MCF 10A (cell line): ENCODE measurements at regions not wholly inside any gene's neighbourhood (a gene's known extent, or its start where the extent isn't known, plus 50 kb on each side); places are given as distances from the start of the nearest gene placed in this dataset.

ENCODE experiments used
- BruUV-seq: library from RNA; stranded (reverse); fragments of 400-500 nt; replicated peaks from 2 replicates; lab custom pipeline; 2021; lab: Mats Ljungman, UMichigan
- CTCF ChIA-PET: fragments of 300-600 bp; sonication (Branson Sonifier 250); formaldehyde crosslinking; extraction: SDS; loops from one replicate; lab custom pipeline; 2021; ENCODE audit warnings: antibody characterized with exemption, inconsistent platforms; lab: Yijun Ruan, JAX
- POLR2A ChIA-PET: fragments of 300-600, 350-650 bp; sonication (Branson Sonifier 250); formaldehyde crosslinking; extraction: SDS; loops from one replicate; lab custom pipeline; 2020; ENCODE audit warnings: antibody characterized with exemption, inconsistent platforms; lab: Yijun Ruan, JAX
- DNase-seq: peaks from one replicate; pipeline ENCODE4 v3.0.0-alpha.2; 2018; ENCODE audit not compliant: unreplicated experiment
- H3K27ac Mint-ChIP-seq: one replicate; pipeline ENCODE4 v1.8.0; 2022; ENCODE audit warnings: mild to moderate bottlenecking, low read depth, mixed read lengths; ENCODE audit not compliant: unreplicated experiment
- H3K27me3 Mint-ChIP-seq: one replicate; pipeline ENCODE4 v1.8.0; 2022; ENCODE audit warnings: mixed read lengths; ENCODE audit not compliant: insufficient read depth, unreplicated experiment
- H3K36me3 Mint-ChIP-seq: one replicate; pipeline ENCODE4 v1.8.0; 2022; ENCODE audit warnings: mild to moderate bottlenecking, moderate library complexity, mixed read lengths; ENCODE audit not compliant: insufficient read depth, unreplicated experiment
- H3K4me1 Mint-ChIP-seq: one replicate; pipeline ENCODE4 v1.8.0; 2022; ENCODE audit warnings: mixed read lengths; ENCODE audit not compliant: insufficient read depth, unreplicated experiment
- H3K4me3 Mint-ChIP-seq: one replicate; pipeline ENCODE4 v1.8.0; 2022; ENCODE audit warnings: mild to moderate bottlenecking, moderate library complexity, mixed read lengths; ENCODE audit not compliant: unreplicated experiment
- H3K9me3 Mint-ChIP-seq: one replicate; pipeline ENCODE4 v1.8.0; 2022; ENCODE audit warnings: mixed read lengths; ENCODE audit not compliant: unreplicated experiment
- CTCF ChIP-seq: fragments of 200-600 bp; IDR thresholded peaks from one replicate; pipeline ENCODE4 v1.8.0; 2022; ENCODE audit warnings: antibody characterized with exemption, mild to moderate bottlenecking; ENCODE audit not compliant: unreplicated experiment
- intact Hi-C: fragments of 100-400 bp; cut with micrococcal nuclease; formaldehyde crosslinking; loops from 2 replicates; pipeline ENCODE4 v1.14.1; 2022

- Mint-ChIP-seq H3K4me1 (peaks cover 40% of the 10 kb centered on the region), H3K4me3 (no peak overlapping the region), H3K9me3 (no peaks in the 10 kb centered on the region), H3K27me3 (no peaks in the 10 kb centered on the region), H3K27ac (peak overlapping the region; percentile 68), H3K36me3 (no peaks in the 10 kb centered on the region)
- TF ChIP-seq CTCF, result no peak
- intact Hi-C loops, result no loop called here
- peak; percentile 47 for DNase-seq
- CTCF ChIA-PET, result interaction anchor here (0.5 to 2.4 kb wide), 9 partner anchors 37 to 573 kb away, joined by 3 to 6 read pairs (median 3); no protein-coding TSS in a partner anchor
- BruUV-seq, result no TSS peak
- POLR2A ChIA-PET, result interaction anchor here (0.6 to 1.4 kb wide), 6 partner anchors 9 to 236 kb away, joined by 3 to 9 read pairs (median 4); no protein-coding TSS in a partner anchor
Observed at GRCh38 chr5:159817262-159818029, 98.8 kb upstream of the ADRA1B start.

GRCh38 chr5:159819591-159820411 lies 96.5 kb upstream of the ADRA1B start:
- ChIA-PET CTCF (interaction anchor here (0.6 to 2.4 kb wide), 5 partner anchors 22 to 377 kb away, joined by 3 to 6 read pairs (median 4); no protein-coding TSS in a partner anchor), POLR2A (interaction anchor here (0.6 to 2.7 kb wide), 8 partner anchors 14 to 117 kb away, joined by 3 to 9 read pairs (median 3); no protein-coding TSS in a partner anchor)
- Mint-ChIP-seq H3K9me3 (no peaks in the 10 kb centered on the region), H3K4me3 (no peak overlapping the region), H3K27ac (no peak overlapping the region), H3K4me1 (peaks cover 48% of the 10 kb centered on the region), H3K36me3 (peaks cover 6% of the 10 kb centered on the region), H3K27me3 (no peaks in the 10 kb centered on the region)
- intact Hi-C loops, result no loop called here
- no TSS peak for BruUV-seq
- DNase-seq, result peak; percentile 87
- TF ChIP-seq CTCF, result no peak

GRCh38 chr5:159820692-159821091 lies 95.6 kb upstream of the ADRA1B start:
- peaks cover 6% of the 10 kb centered on the region for H3K36me3 Mint-ChIP-seq
- H3K4me3 Mint-ChIP-seq, result no peak overlapping the region
- H3K27ac Mint-ChIP-seq, result no peak overlapping the region
- no peaks in the 10 kb centered on the region for H3K9me3 Mint-ChIP-seq
- ChIA-PET POLR2A (interaction anchor here (1.0 to 2.7 kb wide), 5 partner anchors 15 to 116 kb away, joined by 3 to 9 read pairs (median 3); no protein-coding TSS in a partner anchor), CTCF (interaction anchor here (0.7 kb wide), 1 partner anchor 303 kb away, joined by 3 read pairs; no protein-coding TSS in a partner anchor)
- intact Hi-C loops, result no loop called here
- no peak for TF ChIP-seq CTCF
- BruUV-seq, result no TSS peak
- DNase-seq, result no peak
- no peaks in the 10 kb centered on the region for H3K27me3 Mint-ChIP-seq
- H3K4me1 Mint-ChIP-seq, result peaks cover 48% of the 10 kb centered on the region
